GM21528 (cell line): ENCODE measurements at regions not wholly inside any gene's neighbourhood (a gene's known extent, or its start where the extent isn't known, plus 50 kb on each side); places are given as distances from the start of the nearest gene placed in this dataset.

Source experiments
- ATAC-seq: cut with Tn5 transposase; IDR thresholded peaks from one replicate; pipeline ENCODE4 v1.9.1; 2021; ENCODE audit warnings: mild to moderate bottlenecking, moderate library complexity; ENCODE audit not compliant: unreplicated experiment, low FRiP score

GRCh38 chr5:156272139-156272538 lies 54.8 kb upstream of the SGCD start:
- ATAC-seq: no peak

GRCh38 chr5:156273325-156273724 lies 53.6 kb upstream of the SGCD start:
- no peak for ATAC-seq

GRCh38 chr5:156274453-156274852 lies 52.5 kb upstream of the SGCD start:
- no peak for ATAC-seq
